ENCODE measurements at regions not wholly inside any gene's neighbourhood (a gene's known extent, or its start where the extent isn't known, plus 50 kb on each side); places are given as distances from the start of the nearest gene placed in this dataset.

DNA sequence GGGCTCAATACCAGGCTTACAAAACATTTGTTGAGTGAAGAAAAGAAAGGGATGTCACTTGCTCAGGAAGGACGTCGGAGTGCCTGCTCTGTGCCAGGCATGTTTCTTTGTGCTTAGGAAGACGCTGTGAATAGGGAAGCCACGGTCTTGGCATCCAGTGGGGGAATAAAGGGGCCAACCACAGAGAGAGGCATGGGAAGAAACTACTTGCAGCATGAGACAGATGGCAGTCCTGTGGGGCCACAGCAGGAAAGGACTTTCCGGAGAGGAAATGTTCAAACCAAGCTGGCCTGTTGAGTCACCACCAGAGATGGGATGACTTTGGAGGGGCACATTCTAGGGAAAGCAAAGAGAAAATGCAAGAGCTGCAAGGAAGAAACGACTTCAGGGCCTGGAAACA is 173.2 kb downstream of the CDH26 start:
- DNase-seq, result no peak

DNA sequence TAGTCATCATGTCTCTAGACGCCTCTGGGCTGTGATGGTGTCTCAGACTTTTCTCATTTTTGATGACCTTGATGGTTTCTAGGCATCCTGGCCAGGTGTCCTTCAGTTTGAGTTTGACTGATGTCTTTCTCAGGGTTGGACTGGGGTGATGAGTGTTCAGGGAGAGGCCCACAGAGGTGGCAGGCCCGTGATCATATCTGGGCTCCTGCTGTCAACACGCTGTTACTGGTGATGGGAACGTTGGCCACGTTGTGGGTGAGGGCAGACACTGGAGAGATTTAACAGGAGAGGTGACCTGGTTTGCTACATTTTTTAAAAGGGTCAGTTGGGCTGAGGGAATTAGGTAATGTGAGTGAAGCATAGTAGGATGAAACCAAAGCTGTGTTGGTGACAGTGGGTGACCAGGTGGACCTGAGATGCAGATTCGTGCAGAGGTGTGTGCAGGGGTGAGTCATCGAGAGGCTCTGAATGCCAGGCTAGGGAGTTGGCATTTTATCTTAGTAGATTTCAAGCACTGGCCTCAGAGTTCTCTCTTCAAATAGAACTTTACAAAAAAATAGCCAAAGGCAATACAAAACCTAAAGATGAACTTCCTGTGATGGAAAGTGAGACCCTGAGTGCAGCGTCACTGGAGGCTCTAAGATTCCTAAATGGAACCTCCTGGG is 174.1 kb downstream of the CDH26 start:
- no peak for DNase-seq

DNA sequence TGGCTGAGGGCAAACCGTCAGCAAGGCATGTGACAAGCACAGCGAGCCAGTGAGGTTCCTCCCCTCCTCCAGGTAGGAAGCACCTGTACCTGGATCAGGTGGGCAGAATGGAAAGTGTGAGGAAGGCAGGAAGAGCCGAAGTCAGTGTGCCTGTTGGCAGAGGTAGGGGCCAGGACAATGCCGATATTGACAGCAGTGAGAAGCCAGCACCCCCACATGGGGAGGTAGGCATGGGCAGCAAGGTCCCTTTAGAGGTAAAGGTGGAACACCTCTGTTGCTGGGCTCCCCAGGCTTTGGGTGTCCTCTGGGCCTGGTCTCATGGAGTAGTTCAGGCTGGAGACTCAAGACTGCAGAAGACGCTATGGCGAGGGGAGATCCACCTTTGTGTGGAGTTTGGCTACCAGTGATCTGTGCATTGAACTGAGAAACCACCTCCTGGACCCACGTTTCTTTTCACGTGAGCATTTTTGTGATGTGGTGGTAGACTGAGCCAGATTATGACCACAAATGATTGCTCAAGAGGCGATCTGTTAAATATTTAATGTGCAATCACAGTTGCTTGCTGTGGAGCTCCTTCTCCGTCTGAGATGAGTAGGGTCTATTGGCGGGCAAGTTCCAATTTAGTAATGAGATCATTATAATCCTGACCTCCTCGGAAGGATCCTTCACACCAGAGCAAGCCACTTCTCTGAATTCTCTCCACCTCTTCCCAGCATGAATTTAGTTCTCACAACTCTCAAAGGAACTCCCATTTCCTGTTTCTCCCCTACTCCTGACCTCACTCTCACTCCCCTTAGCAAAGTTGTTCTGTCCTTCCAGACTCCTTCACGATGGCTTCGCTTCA is 174.8 kb downstream of the CDH26 start:
- DNase-seq, result no peak

GRCh38 chr20:60135276-60135675 is 177.1 kb downstream of the CDH26 start:
- DNase-seq, result no peak

DNA sequence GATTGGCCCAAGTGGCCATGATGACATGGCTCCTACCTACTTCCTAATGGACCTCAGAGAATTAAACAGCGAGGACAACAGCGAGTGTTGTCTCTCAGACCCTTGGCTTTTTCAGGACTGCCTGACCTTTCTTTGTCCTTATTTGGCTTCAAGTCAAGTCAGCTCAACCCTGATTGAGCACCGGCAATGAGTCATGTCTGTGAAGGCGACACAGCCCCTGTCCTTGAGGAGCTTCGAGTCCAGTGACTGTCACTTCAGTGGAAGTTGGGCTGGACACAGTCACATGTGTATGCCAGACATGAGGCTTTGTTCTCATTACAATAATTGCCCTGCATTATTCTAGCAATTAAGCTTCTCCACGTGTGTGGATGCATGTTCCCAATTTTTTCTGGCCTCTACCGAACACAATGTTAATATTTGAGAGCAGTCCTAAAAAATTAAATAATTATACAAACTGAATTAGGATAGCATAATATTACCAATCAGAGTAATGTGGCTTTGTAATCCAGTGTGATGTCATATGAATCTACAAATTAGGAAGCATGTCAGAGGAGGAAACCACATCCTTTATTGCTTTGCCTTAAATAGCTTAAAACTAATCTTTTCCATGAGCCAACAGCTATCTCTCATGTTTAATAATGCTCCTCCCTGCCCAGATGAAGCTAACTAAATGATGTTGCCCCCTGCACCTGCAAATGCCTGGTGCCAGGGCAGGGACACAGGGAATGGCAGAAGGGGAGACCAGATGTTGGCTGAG is 178.6 kb downstream of the CDH26 start:
- no peak for DNase-seq

DNA sequence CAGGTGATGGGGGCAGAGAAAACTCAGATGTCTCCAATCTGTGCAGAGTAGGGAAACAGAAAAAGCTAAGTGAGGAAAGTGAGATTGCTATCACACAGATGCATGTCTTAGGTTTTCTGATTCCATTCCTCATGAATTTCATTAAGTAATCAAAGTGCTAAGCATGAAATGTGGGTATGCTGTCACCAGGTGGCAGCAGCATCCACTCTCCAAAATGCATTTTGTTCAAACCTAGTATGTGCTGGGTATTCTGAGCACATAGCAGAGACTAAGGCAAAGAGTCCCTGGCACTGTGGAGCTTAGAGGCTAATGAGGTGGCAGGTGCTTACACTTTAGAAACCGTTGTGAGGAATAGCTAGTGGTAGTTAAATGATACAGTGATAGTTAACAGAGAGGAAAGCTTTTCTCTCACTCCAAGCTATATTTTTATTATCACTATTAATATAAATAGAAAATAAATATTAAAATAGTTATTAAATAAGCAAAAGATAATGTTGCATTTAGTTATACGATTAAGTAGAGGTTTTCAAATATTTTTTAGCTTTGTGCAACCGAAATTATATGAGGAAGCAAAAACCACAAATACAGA is 179.5 kb downstream of the CDH26 start:
- peak; percentile 49 for DNase-seq

DNA sequence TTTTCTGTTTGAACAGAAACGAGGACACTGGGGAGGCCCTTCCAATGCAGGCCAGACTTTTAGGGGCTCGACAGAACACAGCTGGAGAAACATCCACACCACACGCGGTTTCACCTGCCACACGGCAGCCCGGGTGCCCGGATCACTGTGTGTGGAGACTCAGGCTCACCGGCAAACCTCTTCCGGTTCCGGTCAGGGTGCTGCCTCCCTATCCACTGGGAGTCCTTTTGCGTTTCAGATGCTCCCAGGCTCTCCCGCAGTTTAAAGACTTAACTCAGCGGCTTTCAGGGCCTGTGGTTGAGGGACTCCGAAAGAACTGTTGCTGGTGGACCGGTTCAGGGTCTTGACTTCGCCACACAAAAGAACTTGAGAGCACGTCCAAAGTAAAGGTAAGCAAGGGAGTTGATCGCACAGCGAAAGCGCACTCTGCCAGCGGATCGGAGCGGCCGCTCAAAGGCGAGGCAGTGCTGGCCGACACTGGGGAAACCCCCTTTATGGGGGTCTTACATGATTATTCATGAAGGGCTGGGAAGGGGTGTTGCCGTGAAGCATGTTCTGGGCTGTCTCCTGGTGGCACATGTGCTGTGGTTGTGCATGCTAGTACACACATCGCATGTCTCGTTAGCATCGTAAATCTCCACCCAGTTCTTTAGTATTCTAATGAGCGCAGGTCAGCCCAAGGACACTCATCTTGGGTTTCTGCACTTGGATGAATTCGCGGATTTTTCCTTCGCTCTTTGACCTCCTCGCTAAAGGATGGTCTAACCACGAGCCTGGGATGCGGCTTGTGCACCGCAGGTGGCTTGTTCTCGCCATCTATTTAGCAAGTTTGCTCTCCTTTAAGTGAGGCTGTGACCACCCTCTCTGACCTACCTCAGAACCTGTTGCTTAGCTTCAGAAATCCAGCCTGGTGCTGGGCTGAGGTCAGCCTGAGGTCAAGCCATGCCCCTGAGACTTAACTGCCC is 180.3 kb downstream of the CDH26 start:
- peak; percentile 66 for DNase-seq

DNA sequence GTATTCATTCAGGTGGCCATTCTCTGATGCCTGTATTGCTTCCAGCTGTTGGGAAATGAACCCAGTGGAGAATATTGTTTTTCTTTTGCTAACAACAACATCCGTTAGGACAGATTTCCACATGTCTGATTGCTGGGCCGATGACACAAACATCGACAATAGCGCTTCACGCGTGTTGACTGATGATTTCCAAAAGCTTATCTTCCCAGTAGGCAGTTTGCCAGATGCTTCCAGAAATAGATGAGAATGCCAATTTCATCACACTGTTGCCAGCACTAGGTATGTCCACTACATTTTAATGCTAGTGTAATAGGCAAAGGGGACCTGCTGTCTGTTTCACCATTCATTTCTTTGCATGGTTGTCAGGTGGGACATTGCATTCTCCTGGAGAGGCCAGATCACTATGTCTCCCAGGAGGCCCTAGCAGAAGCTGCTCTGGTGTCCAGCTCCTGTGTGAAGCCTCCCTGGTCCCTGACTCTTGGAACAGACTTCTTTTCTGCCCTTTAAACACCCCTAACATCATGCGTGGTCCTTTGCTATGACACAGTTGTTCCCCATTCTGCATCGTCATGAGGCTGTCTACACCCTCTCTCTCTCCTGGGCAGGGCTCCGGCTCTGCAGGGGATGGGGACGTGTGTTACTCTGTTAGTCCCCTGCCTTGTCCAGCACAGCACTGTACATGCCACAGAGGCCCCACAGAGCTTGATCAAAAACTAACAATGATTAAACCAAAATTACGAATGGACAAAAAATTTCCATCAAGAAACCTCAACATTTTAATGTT is 181.6 kb downstream of the CDH26 start:
- no peak for DNase-seq

DNA sequence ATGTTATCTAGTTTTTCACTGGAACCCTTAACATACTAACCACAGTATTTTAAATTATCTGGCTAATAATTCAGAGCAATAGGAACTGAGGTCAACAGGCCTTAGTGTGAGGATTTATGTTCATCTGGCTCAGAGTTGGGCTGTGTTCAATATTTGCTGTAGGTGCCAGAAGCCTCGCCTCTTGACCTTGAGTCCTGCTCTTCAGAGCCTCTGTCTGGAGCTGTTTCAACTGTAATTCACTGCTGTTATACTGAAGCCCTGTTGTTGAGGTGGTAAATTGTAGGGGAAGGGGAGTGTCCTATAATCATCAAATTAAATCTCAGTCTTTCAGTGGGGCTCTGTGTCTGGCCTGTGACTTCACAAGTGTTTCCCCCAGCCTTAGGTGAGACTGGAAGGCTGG is 184.4 kb downstream of the CDH26 start:
- DNase-seq, result no peak

DNA sequence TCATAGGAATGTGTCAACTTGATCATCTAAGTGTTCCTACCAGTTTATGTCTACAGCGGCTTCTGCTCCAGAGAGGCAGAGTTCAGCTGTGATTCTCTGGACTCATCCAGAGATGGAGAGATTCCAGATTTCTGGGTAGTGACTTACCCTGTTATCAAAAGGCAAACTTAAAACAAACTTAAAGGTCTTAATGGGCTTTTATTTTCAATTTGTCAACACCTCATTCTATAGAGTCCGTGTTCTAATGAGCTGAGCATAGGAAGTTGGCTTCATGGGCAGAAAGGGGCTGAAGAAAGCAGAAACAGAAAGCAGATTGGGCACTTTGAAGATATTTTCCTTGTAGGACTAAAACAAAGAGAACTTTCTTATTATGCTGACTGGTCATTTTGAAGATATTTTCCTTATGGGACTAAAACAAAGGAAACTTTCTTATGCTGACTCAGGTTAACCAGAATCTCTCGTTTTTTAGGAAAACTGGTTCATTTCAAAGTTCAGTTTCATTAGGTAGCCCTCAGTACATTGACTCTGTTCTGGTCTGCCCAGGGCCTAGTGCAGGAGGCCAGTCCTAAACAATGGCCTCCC is 185.1 kb downstream of the CDH26 start:
- DNase-seq, result no peak

GRCh38 chr20:60144404-60144803 is 186.2 kb downstream of the CDH26 start:
- no peak for DNase-seq

DNA sequence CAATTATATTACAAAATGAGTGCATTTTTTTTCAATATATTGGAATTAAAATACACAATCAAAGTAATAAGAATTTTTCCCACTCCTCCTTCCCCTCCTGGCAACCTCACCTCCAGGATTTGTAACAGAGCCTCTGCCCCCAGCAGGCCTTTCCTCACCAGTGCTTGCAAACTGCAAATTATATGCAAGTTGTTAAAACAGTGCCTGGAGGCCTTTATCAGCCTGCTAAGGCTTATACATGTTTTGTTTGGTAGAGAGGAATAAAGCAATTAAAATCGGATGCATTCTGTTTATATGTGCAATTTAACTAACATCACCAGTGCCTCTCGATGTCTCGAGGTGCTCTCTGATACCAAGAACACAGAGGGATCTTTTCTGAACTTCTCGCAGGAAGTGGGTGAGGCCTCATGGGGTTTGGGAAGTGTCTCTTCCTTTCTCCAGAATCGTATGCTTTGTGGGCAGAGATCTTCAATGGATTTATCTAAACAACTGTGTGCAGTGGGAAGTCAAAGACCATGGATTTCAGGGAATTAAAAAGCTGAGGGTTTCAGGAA is 186.8 kb downstream of the CDH26 start:
- DNase-seq, result no peak

GRCh38 chr20:60147004-60147403 is 188.8 kb downstream of the CDH26 start:
- DNase-seq, result no peak

GRCh38 chr20:60148885-60149284 is 190.7 kb downstream of the CDH26 start:
- no peak for DNase-seq

DNA sequence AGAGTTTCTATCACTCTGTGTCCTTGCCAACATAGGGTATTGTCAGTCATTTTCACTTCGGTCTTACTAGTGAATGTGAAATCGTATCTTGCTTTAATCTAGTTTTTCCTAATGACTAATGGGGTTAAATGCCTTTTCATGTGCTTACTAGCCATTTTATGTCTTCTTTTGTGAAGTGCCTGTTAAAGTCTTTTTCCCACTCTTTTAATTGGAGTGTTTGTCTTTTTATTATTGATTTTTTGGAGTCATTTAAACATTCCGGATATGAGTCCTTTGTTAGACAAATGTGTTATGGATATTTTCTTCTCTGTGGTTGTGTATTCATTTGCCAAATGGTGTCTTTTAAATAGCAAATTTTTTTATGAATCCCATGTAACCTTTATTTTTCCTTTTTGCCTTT is 194.6 kb downstream of the CDH26 start:
- DNase-seq, result no peak

DNA sequence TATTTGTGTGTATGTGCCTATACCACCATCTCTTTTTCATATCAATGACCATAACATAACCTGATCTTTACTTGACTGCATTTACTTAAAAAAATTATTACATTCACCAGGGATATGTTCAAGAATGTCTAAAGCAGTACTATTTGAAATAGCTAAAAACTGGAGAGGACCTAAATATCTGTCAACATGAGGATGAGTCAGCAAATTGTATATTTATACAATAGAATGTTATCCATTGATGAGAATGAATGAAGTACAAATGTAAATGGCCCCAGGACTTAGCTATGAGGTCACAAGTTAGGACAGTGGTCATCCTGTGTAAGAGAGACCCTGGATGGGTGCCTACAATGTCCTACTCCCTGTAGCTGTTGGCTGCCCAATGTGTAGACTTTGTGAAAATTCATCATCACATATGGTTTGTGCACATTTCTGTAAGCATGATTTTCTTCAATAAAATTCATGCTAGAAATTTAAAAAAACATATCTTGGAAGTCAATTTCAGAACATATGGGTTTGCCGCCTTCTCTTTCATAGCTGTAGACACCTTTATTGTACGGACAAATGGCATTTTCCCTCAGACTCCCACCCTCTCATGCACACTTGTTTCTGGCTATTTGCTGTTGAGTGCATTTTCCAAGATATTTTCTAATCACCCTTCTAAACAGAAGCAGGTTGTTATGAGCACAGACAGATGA is 202.4 kb downstream of the CDH26 start:
- no peak for DNase-seq

DNA sequence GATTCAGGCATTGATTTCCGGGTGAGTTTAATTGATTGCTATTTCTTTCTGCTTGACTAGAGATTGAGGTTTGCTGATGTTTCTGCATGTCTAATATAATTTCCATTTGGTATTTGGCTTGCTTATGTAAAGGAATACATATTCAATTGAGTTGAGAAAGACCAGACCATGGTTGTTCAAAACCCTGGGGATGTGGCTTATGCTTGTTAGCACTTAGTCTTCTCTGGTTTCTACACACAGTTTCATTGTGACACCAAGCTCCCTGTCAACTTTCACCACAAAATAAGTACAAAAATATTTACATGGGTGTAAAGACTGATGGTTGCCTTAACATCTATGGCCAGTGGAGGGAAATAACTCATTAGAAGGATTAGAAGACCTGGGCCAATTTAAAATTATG is 209.6 kb downstream of the CDH26 start:
- no peak for DNase-seq

- DNase-seq, result no peak
Measured at GRCh38 chr20:60168963-60169362, 210.7 kb downstream of the CDH26 start.

DNA sequence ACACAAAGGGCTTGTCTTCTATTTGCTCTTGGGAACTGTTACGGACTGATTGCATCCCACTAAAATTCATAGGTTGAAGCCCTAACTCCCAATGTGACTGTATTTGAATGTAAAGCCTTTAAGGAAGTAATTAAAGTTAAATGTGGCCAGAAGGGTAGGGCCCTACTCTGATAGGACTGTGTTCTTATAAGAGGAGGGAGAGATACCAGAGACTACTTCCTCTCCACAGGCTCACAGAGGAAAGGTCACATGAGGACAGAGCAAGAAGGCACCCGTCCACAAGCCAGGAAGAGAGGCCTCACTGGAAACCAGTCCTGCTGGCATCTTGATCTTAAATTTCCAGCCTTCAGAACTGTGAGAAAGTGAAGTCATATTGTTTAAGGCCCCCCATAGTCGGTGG is 211.9 kb downstream of the CDH26 start:
- DNase-seq, result no peak

DNA sequence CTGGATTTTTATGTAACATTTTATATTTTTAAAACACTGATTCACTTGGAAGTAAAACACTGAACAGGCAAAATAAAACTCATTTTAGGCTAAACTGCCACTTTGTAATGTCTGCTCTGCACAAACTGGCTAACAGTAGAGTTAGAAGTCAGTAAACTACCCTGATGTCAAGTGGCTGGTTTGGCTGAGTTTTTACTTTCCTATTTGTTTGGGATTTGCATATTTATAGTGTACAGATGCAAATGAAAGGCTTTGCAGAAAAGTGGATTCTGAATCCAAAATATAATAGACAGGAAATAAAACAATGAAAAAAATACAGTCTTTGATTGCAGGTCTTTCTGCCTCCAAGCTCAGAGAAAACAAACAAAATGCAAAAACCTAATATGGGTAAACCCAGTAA is 213.1 kb downstream of the CDH26 start:
- DNase-seq, result no peak

All from CD4-positive, alpha-beta T cell treated with Interleukin-17A for 4 hours (primary cell).